Epithelial cell of esophagus (primary cell): ENCODE measurements at regions not wholly inside any gene's neighbourhood (a gene's known extent, or its start where the extent isn't known, plus 50 kb on each side); places are given as distances from the start of the nearest gene placed in this dataset.
A peak's percentile ranks its signal among the peaks of the same experiment; 100 is the strongest.

Experiments
- DNase-seq: peaks from one replicate; pipeline ENCODE4 v3.0.0; 2010; ENCODE audit warnings: low read depth
- H3K4me3 ChIP-seq: 2 replicates; pipeline ENCODE4 v1.5.1; 2011; ENCODE audit warnings: mild to moderate bottlenecking, low read length, control low read depth
- CTCF ChIP-seq: IDR thresholded peaks from 2 replicates; pipeline ENCODE4 v1.5.1; 2011; ENCODE audit warnings: low read depth, mild to moderate bottlenecking, low read length, control low read depth, inconsistent platforms; ENCODE audit not compliant: insufficient read depth; ENCODE audit errors: missing control alignments

DNA sequence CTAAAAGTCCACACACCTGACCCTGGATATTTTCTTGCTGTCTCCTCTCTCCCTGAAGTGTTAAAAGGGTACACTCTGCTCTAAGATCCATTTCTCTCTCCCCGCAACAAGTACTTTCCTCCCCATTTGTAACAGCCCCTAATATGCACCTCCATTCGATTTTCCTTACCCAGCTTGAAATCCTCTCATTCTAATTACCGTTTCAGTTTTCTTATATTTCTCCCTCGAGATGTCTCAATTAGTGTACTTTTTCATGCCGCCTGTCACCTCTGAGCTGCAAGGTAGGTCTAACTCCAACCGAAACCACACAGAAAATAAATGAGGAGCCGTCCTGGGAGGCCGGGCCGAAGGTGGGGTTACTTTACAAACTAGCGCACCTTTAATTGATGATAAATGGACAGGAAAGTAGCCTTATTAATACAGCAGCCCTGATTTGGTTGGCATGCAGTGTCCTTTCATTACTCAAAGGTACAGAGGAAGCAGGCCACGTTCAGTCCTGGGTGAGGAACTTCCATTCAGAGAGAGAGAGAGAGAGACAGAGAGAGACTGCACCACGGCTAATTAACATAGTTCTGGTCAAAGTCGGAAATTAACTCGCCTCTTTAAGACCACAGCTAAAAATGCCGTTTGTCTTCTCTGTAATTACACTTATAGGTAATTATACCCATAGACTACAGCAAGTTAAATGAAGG is 319.9 kb downstream of the ARRDC4 start:
- no peak for TF ChIP-seq CTCF
- DNase-seq = no peak
- no peak overlapping the region for H3K4me3 ChIP-seq

DNA sequence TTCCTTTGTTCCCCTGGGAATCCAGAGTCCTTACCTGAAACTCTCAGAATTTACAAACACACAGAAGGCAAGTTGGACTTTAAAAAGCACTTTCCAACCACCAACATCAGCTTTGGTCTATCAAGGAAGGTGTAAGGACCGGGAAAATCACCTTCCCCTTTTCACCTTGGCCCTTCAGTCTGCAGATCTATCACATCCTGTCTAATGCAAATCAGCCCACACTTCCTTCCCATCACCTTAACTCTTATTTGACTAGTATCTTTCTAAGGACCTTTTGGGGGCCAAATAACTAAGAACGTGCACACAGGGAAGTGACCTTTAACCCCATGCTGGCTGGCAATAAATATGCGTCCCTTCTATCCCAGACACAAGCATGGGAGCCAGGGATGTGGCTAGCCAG is 320.6 kb downstream of the ARRDC4 start:
- H3K4me3 ChIP-seq = no peak overlapping the region
- no peak for TF ChIP-seq CTCF
- no peak for DNase-seq

DNA sequence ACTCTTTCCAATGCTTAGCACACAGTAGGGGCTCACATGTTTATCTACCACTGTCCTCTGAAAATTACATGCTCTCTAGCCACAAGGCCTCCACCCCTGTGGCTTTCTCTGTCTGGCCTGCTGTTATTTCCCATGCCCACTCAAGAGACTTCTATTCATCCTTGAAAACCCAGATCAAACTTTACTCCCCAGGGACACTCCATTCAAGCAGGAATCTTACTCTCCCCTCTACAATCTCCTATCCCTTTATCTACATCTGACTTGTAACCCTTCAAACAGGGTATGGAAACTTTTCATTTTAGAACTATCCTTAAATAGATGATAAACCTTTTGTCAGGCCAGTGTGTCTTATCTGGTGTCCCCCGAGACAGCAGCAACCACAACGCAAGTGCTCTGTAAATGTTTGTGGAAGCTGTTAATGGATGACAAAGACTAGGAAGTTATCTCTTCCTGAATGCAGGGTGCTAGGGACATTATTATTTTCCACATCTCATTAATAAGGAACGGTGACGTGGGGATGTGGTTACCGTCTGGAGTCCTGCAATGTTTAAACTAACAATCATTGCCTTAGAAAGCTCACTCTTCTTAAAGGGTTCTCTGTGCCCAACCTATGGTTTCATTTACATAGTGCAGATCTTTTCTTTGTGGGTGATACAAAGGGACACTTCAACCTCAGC is 322.3 kb downstream of the ARRDC4 start:
- H3K4me3 ChIP-seq = no peak overlapping the region
- no peak for DNase-seq
- TF ChIP-seq CTCF = no peak

DNA sequence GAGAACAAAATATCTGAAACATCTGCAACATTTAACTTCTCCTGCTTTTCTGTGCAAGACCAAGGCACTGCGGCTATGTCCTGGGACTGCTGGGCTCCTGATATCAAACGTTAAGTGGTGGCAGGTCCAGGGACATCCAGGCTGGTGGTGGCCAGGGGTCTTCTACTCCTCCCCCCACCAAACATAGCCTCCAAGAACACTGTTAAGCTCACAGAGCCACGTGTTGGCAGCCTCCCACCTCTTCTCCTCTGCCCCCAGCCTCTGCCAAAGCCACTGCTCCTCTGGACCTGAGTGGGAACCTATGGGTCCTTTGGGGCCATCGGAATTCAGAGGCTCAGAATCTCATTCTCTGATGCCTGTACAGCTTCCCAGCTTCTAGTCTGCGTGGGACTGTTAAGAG is 325.7 kb downstream of the ARRDC4 start:
- no peak overlapping the region for H3K4me3 ChIP-seq
- no peak for TF ChIP-seq CTCF
- no peak for DNase-seq

GRCh38 chr15:98286831-98287230 is 326.3 kb downstream of the ARRDC4 start:
- no peak for TF ChIP-seq CTCF

GRCh38 chr15:98288091-98288590 is 327.6 kb downstream of the ARRDC4 start:
- TF ChIP-seq CTCF = no peak
- no peak for DNase-seq

More at GRCh38 chr15:98286831-98287230, 326.3 kb downstream of the ARRDC4 start:
- H3K4me3 ChIP-seq = no peak overlapping the region
- DNase-seq = peak; percentile 38

DNA sequence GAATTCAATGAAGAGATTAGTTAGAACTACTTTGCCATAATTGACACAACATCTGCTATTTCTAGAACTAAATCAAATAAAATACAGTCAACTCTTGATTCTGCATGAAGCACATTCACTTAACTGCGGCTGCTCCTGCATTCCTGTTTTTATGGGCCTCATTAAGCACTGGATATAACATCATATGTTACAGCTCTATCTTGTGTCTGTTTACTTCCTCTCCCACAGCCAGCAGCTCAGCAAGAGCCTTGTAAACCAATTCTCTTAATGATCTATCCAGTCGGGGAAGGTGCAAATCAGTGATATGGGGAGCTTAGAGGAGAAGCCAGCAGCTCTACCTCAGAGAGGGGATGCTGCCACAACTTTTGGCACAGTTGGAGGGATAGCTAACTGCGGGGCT is 329.2 kb downstream of the ARRDC4 start:
- H3K4me3 ChIP-seq = no peak overlapping the region
- no peak for TF ChIP-seq CTCF
- DNase-seq = no peak

More at GRCh38 chr15:98288091-98288590, 327.6 kb downstream of the ARRDC4 start:
- H3K4me3 ChIP-seq = no peak overlapping the region
